ENCODE measurements at regions not wholly inside any gene's neighbourhood (a gene's known extent, or its start where the extent isn't known, plus 50 kb on each side); places are given as distances from the start of the nearest gene placed in this dataset.

DNA sequence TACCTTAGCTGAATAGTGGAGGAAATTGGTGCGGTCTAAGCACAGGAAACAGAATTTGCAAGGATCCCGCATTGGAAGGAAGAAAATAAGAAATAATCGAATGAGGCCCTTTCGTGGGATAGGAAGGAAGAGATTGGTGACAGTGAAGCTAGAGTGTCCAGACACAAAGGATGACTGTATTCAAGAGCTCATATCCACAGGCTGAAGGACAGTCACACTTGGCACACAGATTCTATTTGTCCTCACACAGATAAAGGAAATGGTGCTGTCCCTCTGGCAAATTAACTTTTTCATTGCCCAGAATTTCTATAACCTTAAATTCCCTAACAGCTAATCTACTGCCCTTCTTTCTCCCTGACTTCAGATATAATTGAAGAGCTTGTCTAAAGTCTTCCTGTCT lies 2188.9 kb upstream of the TENM3 start:
- DNase-seq (ENCODE audit: low read depth): no peak

DNA sequence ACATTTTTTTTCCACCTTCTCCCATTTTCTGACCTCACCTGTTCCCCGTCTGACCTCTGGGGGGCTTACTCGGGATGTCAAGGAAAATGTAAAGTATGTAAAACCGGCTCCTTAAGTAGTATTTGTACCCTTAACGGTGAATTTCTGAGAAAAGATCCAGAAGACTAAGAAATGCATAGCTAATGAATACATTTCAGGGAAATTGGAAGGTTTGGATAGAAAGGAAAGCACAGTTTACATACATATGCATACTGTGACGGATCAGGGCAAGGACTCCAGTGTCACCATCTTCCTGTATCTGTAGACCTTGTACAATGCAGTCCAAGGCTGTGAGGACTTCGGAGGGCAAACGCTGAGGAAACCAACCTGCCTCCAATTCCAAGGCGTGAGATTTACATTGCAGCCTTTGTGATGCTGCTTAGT lies 2185.9 kb upstream of the TENM3 start:
- DNase-seq (ENCODE audit: low read depth): no peak

DNA sequence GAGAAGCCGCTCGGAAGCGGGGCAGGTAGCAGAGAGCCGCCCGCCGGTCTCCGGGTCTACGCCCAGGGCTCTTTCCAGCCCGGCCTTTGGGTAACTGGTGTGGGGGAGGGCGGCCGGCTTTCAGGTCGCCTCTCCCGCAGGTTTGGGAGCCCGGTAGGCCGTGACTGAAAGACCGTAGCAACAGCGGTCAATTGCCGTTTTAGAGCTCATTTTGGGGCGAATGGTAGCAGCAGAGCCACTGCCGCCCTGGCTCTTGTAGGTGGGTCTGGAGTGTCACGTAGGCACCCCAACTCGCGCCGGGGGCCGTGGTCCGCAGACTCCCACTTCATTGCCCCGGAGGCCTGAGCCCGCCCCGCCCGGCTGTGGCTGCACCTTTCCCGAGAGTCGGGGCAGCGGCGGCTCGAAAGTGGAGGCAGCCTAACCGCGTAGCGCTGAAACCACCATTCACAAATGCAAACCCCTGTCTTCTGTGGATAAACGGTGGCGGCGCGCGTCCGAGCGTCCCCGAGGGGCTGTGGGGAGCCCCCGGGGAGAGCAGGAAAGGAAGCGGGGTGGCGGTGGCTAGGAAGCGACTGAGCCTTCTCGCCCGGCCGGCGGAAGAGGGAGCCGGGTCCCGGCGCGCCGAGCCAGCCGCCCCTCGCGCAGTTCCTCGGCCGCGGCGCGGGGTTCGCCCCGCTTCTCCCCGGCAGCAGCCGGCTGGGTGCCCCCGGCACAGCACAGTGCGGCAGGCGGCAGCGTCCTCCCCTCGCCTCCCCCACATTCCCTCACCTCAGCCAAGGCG lies 2185.1 kb upstream of the TENM3 start:
- DNase-seq (ENCODE audit: low read depth): no peak

DNA sequence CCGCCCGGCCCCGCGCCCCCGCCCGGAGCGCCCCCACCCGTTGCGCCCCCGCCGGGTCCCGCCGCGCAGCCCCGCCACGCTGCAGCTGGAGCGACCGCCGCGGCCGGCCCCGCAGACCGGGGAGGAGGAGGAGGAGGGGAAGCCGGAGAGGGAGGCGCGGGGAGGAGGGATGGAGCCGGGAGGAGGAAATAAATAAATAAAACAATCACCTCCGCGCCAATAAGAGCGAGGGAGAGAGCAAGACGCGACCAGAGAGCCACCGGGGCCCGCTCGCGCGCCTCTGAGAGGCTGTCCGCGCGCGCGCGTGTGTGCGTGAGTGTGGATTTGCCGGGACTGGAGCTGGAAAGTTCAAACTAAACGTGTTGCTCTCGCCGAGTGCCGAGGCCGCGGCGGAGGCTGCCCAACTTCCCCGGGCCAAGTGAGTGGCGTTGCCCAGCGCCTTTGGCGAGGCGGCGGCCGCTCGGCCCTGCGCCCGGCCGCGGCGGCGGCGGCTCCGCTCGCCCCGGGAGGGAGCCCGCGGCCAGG lies 2184.4 kb upstream of the TENM3 start:
- no peak for DNase-seq (ENCODE audit: low read depth)

DNA sequence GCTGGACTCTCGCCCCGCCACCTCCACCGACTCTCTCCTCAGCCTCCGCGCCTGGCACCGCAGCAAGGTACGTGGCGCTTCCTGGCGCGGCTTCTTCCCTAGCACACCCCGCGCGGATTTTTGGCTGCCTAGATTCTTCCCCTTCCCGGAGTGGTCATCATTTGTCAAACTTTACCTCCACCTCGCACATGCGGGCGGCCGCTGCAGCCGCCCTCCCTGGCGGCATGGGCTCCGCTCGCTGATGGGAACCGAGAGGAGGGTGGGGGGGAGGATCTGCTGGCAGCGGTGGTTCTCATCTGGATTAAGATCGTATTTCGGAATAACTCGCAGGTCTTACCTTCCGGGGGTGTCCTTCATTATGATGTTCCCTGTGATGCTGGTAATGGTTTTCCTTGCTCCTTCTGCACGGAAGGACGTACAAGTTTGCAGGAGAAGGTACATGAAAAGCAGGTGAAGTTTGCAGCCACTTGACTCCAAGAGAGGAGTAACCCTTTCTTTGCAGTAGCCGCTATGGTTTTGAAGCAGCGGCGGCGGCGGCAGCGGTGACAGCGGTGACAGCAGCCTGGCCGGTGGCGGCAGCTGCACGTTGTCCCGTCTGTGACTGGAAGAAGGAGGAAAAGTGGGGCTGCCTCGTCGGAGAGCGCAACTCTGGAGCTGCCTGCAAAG lies 2183.9 kb upstream of the TENM3 start:
- no peak for DNase-seq (ENCODE audit: low read depth)

DNA sequence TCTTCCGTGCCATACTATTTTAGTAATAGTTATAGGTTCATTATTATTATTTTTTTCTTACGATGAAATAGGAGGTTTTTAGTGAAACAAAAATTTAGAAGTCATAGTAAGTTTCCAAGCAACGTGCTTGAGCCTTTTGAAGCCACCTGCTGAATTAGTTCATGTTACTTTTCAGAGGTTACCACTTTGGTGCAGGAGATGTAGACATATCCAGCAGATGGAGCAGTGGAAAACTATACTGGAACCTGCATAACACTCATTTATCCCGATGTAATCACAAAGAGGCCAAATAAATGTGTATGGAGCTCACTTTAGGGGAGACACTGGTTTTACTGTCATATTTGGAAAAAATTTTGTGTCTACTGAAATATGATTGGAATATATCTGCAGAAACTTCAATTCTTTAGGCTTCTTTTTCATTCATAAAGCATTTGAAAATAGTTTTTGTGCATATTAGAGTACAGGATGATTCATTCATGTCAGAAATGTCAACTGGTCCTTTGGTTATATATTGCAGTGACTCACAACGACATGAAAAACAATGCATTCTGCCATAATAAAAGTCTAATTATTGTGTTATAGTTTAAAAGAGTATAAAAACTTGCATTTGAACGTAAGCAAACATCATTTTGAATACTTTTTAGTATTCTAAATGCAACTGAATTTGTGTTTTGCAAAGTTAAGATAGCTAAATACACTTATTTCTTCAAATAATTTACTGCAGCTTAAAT lies 2182.9 kb upstream of the TENM3 start:
- DNase-seq (ENCODE audit: low read depth): no peak

DNA sequence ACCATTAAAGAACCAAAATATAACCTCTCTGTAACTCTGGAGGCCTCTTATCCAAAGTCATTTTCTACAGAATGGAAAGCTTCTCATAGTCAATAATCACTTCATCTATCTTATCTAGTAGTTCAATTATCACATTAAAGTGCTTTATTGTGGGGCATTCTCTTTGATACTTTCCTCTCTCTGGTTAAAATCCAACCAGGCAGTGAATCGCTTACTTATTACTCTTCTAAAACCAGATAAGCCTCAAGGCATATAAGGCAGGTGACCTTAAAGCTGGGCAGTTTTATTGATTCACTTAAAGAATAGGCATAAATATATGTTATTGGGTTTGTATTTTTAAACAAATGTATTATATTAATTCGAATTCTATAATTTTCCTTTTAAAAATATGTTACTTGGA lies 2162.1 kb upstream of the TENM3 start:
- DNase-seq (ENCODE audit: low read depth): no peak

DNA sequence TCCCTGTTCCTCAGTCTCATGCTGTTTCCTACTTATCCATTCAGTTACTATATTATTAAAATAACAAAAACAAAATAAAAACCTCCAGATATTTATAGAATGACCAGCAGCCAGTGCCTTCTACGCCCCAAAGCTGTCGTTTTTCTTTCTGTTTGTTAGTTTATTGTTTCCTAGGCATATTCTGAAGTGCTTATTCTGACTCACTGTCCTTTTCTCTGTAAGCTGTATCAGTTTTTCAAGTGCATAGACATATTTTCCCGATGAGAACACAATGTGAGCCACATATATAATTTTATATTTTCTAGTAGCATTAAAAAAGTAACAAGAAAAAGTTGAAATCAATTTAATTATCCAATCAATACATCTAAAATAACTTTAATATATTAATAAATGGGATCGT lies 2158.6 kb upstream of the TENM3 start:
- no peak for DNase-seq (ENCODE audit: low read depth)

DNA sequence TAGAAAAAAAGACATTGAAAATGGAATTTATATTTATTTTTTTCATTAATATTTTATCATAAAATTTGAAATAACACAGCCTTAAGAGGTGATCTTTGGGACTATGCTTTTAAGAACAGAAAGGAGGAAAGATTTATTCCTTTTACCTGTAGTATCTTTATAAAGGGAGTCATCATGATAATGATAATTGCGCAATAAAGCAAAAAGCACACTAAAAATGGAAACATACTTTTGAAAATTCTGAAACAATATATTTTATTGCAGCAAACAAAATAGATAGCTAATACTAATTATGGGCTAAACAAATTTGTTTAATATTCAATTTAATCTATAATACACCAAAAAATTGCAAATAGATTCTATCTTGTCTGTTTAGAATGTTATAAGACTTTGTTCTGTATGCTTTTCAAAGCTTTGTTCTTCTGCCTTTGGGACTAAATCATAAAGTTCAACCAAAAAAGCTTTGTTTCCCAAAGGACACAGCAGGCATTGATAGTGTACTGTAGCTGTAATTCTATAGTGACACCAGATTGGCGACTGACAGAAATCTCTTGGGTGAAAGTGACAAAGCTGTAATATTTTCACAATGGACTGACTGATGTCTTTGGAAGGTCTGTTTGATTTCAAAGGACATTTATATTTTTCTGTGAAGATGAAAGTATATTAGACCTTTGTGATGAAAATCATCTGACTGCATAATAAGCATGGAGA lies 2156.6 kb upstream of the TENM3 start:
- DNase-seq (ENCODE audit: low read depth): no peak

DNA sequence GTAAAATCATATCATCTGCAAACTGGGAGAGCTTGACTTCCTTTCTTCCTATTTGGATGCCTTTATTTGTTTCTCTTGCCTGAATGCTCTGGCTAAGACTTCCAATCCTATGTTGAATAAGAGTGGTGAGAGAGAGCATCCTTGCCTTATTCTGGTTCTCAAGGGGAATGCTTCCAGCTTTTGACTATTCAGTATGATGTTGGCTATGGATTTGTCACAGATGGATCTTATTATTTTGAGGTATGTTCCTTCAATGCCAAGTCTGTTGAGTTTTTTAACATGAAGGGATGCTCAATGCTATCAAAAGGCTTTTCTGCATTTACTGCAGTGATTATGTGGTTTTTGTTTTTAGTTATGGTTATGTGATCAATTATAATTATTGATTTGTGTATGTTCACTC lies 2144.6 kb upstream of the TENM3 start:
- DNase-seq (ENCODE audit: low read depth): no peak

DNA sequence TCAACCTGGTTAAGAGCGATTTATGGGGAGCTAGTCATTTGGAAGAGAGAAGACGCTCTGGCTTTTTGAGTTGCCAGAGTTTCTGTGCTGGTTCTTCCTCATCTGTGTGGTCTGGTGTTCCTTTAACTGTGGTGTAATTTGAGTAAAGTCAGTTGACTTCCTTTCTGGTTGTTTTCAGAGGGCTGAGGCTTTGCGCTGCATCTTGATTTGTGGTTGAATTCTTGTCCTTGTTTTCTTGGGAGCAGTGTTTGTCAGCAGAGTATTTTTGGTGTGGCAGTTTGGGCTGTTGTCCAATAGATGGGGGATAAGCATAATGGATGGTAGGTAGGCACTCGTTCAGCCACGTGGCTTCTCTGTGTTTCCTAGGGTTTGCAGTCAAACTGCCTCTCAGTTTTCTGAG lies 2143.2 kb upstream of the TENM3 start:
- DNase-seq (ENCODE audit: low read depth): no peak

DNA sequence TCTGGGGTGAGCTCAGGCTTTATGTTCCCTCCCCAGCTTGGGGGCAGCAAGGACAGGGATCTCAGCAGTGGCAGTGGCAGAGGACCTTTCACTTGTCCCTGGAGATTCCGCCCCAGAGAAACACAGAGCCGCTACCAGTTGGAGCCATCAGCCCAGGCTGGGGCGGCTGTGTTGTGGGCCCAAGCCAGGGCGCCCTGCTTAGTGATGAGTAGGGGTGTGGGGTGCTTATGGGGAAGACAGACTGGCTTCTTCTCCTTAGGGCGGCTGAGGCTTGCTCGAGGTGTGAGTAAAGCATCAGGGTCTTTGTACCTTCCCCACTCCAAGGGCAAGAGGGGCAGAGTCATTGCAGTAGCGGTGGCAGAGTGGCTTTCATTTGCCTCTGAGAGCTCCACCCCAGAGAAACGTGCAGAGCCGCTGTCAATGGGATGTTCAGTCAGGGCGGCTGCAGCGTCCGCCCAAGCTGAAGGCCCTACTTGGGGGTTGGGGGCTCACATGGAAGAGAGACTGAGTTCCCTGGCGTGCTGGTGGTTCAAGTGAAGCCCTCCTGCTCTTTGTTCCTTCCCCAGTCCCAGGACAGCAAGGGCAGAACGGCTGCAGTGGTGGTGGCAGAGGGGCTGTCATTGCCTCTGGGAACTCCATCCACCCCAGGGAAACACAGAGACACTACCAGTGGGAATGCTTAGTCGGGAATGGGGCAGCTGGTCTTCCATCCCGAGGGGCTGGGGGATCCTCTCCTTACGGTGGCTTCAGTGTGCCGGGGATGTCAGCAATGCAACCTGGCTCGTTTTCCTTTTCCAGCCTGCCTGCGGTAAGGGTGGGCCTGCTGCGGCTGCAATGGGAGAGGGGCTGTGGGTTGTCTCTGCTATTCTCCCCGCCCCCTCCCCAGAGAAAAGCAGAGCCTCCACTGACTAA lies 2142.5 kb upstream of the TENM3 start:
- DNase-seq (ENCODE audit: low read depth): no peak

DNA sequence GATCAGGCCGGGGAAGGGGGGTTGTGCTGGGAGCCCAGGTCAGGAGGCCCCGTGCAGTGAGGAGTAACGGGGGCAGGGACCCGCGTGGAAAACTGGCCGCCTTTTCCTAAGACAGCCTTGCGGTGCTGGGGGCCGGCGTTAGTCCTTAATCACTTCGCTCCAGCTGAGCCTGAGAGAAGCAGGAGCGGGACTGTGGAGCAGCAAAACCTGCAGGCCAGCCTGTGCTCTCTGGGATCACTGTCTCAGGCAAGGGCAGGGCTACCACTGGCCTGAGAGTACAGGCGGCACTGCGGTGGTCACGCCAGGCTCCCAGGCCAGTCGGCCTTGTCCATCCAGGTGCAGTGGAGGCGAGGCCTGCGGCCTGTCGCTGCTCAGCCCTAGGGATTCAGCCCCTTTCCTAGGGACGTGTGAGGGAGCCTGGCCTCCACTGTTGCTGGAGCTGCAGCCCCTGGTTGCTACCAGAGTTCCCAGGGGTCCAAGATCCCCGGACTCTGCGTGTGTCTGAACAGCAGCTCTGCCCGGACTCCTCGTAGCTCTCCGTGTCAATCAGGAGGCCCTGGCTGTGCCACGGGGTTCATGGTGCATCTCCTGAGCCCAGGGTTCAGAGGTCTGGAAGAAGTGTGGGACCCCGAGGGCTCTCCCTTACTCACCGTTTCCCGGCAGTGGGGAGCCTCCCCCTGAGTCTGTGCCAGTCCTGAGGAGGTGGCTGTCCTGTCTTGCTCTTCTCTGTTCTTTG lies 2141.7 kb upstream of the TENM3 start:
- DNase-seq (ENCODE audit: low read depth): no peak

DNA sequence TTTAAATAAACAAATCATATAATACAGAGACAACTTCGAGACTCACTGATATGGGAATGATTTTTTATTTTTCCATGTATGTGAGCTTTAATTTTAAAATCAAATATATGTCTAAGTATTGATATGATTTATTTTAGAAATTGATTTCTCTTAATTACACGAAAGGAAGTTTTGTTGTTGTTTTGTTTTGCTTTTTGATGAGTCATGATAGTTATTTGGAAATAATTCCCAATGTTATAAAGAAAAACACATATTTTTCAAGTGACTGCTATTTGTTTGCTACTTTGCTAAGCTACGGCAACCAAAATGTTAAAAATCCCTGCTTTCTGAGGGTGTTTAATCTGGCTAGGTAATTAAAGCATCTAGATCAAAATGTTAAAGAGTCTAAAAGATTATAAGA lies 2139.4 kb upstream of the TENM3 start:
- DNase-seq (ENCODE audit: low read depth): no peak

DNA sequence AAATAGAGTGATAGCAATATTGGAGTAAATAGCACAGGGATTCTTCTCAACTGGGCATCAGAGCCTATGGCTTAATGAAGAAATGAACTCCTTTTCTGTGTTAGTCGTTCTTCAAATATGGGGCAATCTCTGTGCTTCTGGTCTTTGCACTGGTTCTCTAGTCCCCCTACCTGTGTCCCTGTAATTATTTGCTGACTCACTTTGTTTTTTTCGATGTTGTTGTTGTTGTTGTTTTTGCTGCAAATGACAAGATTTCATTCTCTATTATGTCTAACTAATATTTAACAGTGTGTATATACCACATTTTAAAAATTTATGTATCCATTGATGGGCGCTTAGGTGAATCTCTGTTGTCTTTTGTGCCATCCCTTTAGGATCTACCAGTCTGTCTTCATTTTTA lies 2137.8 kb upstream of the TENM3 start:
- no peak for DNase-seq (ENCODE audit: low read depth)

DNA sequence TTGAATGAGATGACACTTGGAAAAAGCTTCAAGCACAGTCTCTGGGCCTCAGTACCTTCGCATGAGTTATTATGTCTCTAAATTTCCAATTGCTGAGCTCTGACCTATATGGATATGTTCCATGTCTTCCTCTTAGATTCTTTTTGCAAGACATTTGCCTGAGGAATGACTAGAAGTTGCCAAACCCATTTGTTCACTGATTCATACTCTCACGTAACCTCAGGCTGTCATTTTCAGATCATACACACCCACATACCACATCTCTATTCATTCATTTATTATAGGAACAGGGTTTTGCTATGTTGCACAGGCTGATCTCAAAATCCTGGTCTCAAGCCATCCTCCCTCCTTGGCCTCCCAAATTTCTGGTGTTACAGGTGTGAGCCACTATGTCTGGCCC lies 2137.1 kb upstream of the TENM3 start:
- no peak for DNase-seq (ENCODE audit: low read depth)

DNA sequence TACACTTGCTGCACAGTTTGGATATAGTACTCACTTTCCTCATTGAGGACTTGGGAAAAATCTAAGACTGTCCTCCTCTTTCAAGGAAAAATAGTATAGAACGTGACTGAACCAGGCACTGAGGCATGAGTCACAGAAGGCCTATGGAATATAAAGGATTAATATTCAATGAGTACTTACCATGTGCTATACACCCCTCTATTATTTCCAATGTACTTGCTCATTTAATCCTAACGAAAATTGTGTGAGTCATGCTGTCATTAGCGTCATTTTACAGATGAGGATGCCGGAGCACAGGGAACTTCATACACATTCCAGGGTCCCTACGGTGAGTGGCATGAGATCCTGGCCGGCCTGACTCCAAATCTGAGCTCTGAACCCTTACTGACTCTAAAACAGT lies 2136.2 kb upstream of the TENM3 start:
- DNase-seq (ENCODE audit: low read depth): no peak

DNA sequence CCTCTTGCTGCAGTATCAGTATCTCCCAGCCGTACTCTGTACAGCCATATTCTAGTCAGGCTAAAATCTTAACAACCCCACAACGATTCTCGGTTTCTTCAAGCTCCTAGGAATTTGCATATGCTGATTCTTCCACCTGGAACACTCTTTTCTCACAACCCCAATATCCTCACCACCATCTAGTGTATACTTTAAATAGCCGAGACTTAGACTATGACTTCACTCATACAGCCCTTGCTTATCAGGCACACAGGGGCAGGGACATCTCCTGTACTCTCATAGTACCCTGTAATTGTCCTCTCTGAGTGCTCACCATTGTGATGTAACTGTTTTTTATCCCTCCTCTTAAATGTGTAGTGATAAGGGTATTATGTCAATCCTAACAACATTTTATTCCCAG lies 2126.4 kb upstream of the TENM3 start:
- DNase-seq (ENCODE audit: low read depth): no peak

DNA sequence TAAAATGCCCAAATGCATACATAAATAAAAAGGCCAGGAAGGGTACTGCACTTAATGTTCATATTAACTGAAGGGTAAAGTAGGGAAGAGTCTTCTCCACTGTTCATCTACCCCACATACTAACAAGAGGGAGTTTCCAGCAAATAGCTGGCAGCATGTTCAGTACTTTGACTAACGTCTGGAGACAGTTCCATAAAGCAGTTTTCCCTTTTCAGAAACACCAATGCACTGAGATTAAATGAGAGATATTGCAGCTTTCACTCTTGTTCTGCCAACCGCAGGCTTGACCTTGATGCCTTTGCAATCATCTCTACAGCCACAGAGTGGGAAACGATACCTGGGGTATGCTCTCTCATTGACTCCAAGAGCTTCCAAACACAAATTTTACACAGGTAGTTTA lies 2123.1 kb upstream of the TENM3 start:
- DNase-seq (ENCODE audit: low read depth): no peak

DNA sequence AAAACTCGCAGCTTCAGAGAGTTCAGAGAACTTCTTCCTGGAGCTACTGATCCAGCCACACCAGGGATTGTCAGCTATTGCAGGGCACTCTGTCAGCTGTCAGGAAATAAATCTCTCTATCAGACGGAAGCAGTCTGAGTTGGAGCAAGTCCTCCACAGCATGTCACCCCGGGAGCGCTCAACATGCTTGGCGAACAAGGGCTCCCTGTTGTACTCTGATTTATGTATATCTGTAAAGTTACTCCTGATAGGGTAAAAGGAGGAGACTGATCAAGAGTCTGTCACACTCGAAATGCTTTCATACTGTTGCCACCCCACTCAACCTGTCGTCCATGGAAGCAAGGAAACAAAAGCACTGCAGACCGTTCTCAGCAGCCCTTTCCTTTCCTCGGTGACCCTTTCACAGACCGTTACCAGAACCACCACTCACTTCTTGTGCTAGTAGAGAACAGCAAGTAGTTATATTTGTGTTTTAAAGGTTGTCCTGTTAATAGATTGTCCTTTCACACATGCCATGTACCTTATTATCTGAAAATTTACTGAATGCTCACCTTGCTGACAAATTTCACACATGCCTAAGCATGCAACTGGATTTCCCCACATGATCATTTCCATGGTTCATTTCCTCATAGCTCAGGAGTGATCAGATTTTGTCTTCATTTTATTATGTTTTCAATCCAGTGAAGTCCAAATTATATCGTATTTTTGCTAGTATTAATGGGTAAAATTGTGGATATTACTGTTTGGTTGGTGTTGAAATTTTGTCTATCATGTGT lies 2108.9 kb upstream of the TENM3 start:
- DNase-seq (ENCODE audit: low read depth): no peak
